Fibroblast of upper back skin (primary cell): ENCODE measurements at regions not wholly inside any gene's neighbourhood (a gene's known extent, or its start where the extent isn't known, plus 50 kb on each side); places are given as distances from the start of the nearest gene placed in this dataset.
"Not testable (repeated sequence)": the region's sequence is repeated elsewhere in the genome, so short reads cannot be mapped to it uniquely, and the experiment has no call there.

Experiments
- DNase-seq: peaks from one replicate; pipeline ENCODE4 v3.0.0-alpha.2; 2013

DNA sequence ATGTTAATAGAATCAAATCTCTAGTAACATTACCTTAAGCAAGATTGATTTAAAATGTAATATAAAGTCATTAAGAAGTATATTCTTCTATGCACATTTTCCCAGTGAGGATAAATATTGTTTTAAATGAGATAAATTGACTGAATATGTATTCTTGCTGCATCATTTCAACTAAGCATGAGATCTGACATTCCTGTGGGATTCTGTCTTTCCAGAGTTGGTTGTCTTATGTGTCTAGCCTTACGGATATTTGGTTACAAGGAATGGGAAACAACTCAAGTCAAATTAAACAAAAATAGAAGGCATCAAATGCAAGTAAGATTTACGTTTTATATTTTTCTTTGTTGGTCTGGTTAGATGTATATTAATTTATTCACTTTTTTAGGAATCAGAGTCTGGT, 287.5 kb downstream of the PTGER3 start:
- peak; percentile 67 for DNase-seq

DNA sequence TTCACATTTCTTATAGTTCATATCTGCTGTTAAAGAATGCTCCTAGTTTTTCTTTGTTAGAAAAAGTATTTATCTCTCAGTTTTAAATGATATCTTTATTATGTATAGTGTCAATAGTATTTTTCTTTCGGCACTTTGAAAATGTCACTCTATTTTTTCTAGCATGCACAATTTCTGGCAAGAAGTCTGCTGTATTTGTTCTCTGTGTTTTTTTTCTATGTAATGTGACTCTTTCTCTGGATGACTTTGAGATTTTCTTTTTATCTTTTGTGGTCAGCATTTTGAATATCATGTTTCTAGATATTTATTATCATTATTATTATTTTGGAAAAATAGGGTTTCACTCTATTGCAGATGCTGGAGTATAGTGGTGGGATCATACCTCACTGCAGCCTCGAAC, 285.2 kb downstream of the PTGER3 start:
- no peak for DNase-seq

DNA sequence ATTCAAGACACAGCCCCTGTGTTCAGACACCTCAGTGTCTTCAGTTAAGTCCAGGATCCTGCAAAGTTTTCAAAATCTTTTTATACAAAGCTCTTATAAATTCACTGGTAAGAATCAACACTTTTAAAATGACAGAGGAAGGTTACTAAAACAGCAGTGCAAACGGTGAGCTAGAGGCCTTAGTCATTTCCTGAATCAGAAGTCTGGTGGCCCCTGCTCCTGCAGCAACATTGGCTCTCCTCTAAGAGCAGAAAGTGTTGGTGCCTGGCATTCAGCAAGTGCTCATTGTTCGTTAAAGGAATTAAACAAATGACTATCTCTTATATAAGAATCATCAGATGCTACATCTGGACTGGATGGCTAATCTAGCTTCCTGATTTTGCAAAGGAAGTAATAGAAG, 282.9 kb downstream of the PTGER3 start:
- peak; percentile 33 for DNase-seq

DNA sequence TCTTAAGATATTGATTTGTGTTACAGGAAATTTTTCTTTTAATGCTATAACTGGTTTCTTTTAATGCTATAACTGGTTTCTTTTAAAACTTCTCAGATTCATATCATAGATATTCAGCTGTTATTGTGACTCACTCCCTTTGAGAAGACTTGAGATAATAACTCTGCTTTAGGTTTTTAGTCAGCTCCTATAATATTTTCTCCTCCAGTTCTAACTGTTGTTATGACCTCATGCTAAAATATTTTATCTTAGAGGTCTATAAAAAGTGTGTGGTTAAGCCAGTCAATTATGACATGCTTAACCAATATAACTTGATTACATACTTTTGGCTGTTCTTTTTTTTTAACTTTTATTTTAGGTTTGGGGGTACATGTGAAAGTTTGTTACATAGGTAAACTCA, 280.2 kb downstream of the PTGER3 start:
- peak; percentile 76 for DNase-seq

DNA sequence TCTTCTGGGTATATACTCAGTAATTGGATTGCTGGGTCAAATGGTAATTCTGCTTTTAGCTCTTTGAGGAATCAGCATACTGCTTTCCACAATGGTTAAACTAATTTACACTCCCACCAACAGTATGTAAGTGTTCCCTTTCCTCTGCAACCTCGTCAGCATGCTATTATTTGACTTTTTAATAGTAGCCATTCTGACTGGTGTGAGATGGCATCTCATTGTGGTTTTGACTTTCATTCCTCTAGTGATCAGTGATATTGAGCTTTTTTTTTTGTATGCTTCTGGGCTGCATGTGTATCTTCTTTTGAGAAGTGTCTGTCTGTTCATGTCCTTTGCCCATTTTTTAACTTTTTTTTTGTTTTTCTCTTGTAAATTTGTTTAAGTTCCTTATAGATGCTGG, 279.4 kb downstream of the PTGER3 start:
- DNase-seq: peak; percentile 18

DNA sequence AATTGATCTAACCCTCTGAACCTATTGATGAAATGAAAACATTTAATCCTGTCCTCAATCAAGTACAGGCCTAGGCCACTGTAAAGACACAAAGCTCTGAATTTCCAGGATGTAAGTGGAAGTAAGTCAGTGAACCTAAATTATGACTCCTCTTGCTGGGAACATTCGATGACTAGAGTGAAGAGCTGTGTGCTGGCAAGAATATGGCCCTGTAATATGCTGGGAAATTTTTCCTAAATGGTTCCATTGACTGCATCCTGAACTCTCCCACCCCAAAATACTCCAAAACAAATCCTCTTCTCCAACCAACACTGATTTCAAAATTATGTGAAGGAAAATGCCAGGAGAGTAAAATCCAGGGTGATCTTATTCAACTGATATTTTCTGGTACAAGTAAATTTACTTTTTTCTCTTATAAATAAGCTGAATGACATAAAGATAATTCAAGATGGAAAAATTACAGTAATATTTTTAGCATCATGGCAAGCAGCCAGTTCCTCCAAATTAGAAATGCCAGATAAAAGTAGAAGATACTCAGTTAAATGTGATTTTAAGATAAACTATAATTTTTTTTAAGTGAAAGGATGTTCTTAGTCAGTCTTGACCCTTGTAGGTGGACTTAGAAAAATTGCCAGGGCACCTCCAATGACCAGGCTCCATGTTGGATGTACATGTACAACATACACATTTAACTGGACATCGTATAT, 269.4 kb downstream of the PTGER3 start:
- DNase-seq: no peak

DNA sequence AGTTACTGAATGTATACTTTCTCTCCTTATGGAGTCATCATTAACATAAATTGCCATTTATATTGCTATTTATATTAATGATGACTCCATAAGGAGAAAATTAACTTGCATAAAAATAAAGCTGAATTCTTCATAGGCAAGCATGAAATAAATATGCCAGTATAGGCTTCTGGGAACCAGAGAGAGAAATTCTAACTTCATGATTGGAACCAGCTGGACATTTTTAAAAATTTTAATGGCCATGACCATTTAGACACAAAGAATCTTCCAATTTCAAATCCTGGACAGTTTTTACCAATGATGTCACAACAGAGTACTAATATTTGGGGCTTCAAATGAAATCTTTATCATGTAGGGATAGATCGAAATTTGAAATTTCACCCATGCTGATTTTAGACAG, 268.7 kb downstream of the PTGER3 start:
- peak; percentile 21 for DNase-seq

DNA sequence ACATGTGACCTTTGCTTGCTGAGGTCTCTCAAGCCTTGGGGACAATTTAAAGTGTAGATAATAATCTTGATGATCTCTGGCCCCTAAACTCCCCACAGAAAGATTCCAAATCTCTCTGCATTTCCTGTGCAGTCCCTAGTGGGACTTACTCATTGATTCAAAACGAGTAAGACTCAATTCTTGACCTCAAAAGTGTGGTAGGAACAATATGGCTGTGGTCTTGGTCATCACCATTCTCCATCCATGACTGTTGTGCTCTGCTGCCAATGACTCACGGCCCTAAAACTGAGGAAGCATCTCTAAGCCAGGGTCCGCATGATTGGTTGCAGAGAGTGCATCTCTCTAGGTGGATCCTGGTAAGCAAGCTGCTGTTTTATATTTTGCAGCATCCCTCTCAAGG, 268.0 kb downstream of the PTGER3 start:
- DNase-seq: peak; percentile 92

DNA sequence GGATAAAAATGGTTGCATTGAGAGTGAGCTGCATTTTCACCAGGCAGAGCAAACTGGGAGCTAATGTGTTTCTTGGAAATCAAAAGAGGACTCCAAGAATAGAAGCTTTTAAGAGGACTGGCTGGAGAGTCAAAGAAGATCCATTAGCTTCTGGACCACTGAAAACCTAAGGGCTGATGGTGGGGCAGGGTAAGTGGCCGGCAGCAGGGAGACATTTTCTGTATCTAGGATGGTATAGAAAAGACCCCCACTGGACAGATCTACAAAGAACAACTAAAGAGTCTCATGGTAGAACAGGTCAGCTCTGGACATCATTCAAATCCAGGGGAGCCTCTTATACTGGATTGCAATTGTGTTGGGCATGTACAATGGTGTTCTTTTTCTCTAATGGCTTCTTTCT, 262.3 kb downstream of the PTGER3 start:
- no peak for DNase-seq

DNA sequence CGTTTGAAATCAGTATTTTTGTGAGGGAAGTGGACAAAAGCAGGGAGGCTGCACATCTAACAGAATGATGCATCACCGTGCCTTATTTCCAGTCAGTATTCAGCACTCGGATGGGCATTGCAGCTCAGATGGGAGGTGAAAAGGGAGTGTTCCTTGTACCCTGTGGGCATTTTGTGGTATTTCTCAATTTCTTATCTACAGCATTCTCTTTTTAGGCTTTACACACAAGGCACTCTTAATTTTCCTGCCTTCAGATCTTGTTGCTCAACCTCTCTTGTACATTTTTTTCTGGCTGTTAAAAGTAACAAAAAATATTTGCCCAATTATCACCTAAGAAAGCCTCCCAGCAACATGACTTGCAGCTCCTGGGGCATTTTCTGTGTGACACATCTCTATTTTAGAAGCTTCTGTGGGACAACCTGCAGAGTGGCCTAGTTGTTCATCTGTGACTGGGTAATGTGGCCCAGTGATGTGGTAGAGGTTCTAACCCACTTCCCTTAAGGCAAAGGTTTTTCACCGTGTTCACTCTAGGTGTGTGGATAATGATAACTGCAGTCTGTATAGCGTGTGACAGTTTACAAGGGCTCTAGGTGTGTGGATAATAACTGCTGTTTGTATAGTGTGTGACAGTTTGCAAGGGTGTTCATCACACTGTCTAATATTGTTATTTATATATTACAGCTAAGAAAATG, 257.2 kb downstream of the PTGER3 start:
- no peak for DNase-seq

DNA sequence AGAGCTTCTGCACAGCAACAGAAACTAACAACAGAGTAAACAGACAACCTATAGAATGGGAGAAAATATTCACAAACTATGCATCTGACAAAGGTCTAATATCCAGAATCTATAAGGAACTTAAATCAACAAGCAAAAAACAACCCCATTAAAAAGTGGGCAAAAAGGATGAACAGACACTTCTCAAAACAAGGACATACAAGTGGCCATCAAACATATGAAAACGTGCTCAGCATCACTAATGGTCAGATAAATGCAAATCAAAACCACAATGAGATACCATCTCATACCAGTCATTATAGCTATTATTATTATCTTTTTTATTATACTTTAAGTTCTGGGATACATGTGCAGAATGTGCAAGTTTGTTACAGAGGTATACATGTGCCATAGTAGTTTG, 252.6 kb downstream of the PTGER3 start:
- not testable (repeated sequence) for DNase-seq

DNA sequence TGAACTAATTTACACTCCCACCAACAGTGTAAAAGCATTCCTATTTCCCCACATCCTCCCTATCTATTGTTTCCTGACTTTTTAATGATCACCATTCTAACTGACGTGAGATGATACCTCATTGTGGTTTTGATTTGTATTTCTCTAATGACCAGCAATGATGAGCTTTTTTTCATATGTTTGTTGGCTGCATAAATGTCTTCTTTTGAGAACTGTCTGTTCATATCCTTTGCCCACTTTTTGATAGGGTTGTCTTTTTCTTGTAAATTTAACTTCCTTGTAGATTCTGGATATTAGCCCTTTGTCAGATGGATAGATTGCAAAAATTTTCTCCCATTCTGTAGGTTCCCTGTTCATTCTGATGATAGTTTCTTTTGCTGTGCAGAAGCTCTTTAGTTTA, 251.3 kb downstream of the PTGER3 start:
- DNase-seq: not testable (repeated sequence)

DNA sequence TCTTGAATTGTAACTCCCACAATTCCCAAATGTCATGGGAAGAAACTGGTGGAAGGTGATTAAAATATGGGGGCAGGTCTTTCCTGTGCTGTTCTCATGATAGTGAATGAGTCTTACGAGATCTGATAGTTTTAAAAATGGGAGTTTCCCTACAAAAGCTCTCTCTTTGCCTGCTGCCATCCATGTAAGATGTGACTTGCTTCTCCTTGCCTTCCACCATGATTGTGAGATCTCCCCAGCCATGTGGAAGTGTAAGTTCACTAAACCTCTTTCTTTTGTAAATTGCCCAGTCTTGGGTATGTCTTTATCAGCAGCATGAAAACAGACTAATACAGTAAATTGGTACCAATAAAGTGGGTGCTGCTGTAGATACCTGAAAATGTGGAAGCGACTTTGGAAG, 245.0 kb downstream of the PTGER3 start:
- not testable (repeated sequence) for DNase-seq

DNA sequence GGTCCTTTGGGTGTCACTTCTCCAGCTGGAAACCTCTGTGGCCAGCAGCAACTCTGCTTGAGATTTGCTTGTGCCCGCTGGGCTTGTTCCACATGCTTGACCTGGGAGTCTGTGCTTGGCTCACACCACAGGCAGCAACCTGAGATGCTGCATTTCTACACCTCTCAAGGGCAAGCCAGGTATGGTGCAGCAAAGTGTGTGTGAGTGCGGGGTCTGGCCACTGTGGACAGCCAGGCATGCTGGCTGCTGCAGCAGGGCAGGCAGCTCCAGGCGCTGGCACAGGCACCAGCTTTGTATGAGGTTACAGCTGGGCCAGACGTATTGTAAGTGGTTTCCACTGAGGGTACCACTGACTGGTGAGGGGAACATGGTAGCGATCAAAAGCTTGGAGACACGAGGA, 242.0 kb downstream of the PTGER3 start:
- DNase-seq: no peak

DNA sequence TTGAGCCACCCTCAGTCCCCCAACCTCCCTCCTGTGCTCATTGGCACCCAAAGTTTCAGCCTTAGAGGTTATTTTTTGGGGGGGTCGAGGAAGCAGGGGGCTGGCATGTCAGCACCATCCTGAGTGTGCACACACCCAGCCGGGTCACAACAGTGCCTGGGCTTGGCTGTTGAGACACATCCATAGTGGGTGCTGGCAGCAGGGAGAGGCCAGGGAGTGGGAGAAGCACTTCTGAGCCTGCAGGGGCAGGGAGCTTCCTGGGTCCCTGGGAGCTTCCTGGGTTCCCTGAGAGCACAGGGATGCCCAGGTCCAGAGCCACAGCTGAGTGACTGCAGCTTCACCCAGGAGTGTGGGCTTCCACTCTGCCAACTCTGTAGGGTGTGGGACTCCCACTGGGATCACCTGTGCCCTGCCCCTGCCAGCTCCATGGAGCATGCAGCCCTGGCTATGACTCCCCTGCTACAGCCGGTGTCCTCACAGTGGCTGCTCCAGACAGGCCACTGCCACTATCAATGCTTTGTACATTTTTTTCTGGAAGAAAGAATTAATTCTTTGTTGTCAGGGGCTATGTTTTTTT, 240.4 kb downstream of the PTGER3 start:
- DNase-seq: no peak

DNA sequence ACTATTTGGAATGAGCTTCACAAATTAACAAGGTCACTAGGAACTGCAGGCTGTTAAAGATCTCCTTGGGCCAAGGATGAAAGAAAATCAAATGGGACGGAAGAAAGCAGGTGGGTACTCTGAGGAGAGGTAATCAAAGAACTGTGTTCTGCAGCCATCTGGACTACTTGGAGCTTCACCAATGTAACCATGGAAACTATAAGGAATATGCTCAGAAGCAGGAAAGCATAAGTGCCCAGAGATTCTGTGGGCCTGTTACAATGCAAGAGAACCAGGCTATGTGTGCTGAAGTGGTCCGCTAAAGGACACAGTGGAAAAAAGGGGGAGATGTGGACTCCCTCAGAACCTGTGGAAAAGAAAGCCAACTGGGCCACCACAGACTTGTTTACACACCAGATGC, 238.5 kb downstream of the PTGER3 start:
- no peak for DNase-seq

DNA sequence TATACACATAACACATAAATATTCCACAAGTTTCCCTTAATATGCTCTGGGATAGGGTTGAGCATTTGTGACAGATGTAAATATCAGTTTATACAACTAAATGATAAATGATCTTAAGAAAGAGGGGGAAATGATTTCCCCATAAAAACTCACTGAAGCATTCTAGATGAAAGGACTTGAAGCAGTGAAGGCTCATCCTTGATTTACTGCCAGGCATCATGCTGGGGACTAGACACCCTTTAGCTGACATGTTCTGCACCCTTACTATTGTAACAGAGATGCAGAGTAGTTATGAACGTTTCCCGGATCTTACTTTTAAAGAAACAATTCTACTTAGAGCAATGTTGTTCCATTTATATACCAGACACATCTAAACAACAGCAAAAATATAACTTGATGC, 235.8 kb downstream of the PTGER3 start:
- no peak for DNase-seq

DNA sequence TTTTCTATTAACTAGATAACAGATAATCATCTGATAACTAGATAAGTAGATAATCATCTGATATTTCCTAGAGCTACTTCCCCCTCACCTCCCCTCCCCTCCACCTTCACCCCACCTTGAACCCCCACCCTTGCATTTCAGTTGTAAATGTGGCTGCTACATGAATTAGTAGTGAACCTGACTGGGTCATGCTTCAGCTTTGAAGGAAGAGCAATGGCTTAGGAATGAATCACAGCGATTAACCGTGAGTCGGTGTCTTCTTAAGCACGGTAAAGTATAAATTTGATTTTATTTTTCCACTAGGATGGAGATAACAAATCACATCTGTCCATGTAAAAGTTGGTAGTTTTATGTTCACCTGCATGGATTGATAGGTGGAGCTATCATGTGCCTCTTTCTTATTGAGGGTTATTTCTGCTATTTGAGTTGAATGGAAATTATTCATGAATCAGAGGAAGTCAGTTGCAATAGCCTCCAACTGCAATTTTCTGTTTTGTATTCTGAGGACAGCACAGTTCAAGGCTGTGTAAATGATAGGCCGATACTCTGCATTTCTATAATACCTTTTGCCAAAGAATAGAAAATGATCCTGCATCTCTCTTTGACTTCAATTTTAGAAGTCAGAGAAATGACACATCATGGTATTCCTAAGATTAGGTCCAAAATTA, 235.0 kb downstream of the PTGER3 start:
- no peak for DNase-seq

DNA sequence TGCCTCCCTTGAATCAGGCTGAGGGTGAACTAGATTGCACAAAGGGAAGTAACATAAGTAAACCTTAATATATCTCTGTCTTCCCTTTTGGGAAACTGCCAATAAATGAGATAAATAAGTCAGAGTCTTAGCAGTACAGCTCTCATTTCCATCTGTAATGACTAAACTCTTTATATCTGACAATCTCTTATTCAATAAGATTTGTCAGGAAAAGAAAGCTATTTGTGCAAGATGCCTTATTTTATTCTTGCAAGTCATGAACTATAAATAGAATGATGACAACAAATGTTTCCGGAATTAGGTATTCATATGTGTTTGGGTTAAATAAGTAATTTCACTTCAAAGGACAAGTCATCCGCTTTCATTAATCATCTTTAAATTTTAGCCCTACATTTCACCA, 229.2 kb downstream of the PTGER3 start:
- DNase-seq: peak; percentile 79

DNA sequence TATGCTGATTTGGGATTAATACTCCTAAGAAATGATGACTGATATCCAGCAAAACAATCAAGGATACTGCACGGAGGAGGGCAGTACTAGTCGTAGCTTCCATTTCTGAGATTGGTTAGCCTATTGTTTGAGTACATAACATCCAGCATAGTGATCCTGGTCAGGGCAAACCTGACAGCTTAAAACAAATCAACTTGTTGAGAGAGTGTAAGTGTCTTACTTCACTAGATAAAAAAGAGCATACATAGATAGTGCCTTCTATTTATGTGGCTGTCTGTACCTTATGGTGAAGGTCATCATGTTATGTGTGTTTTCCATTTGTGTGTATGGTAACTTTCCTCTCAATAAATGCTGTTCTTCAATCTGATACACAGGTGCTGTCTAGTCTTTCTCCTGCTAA, 228.4 kb downstream of the PTGER3 start:
- no peak for DNase-seq

DNA sequence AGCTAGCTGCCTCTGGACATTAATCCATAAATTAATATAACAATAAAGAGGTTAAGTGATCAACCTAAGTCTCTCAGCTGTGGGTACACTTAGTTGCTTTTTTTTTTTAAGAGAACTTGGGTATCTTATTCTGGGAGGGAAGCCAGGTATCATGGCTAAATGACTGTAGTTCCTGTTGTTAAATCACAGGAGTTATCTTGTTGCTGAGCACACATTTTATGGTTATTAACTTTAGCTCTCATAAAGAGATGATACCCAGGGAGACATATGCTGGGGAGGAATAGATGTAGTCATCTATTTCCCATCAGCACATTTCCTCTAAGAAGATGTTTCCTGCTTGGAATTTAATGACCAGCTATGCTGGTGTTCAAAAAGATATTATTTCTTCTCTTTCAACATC, 227.8 kb downstream of the PTGER3 start:
- DNase-seq: no peak

DNA sequence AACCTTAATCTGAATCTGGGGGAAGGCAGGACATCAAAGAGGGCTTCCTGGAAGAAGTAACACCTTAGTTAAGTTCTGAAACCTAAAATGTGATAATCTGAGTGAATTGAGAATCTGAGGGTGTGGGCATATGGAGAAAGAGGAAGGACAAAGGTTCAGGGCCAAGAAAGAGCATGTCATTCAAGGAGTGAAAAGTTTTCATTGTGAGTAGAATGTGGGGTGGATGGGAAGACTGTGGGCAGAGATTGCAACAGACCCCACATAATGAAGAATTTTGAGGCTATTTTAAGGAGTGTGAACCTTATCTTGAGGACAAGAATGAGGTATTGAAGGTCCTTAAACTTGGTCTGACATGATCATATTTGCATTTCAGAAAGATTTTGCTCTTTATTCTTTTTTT, 227.2 kb downstream of the PTGER3 start:
- DNase-seq: no peak

DNA sequence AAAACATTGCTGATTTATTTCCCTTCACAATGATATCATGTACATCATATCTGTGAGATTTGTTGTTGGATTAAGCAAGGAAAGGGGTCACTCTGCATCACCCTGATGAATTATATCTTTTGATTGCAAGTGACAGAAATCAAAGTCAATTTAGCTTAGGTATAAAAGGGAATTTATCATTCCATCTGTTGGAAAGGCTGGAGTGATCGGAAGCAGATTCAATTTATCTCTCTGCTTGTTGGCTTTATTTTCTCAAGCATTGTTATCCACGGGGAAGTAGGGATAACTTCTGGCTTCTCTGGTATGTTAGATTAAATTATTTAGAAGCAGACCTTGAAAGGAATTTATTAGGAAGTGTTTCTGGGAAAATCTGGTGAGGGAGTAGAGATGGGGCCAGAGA, 226.6 kb downstream of the PTGER3 start:
- no peak for DNase-seq

DNA sequence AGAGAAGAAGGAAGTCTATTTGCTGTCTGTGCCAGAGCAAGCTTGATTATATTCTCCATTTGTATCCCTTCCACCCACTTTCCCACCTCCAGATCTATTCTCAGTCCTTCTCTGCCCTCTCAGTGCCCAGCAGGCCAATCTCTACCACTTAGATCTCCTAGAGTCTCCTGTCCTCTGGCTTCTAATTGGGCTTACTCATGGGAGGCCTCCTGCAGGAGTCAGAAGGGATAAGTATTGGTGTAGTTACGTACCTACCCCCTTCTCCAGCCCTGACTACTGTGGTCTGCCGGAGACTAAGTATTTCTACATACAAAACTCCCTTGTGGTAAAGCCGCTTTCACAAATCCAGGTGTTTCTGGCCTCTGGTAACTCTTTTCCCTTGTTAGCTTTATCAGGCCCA, 221.2 kb downstream of the PTGER3 start:
- DNase-seq: no peak
